ENCODE measurements at regions not wholly inside any gene's neighbourhood (a gene's known extent, or its start where the extent isn't known, plus 50 kb on each side); places are given as distances from the start of the nearest gene placed in this dataset.

- DNase-seq (ENCODE audit: low spot score) = no peak
These were observed 427.5 kb downstream of the METTL15 start for GRCh38 chr11:28535677-28536076.

DNA sequence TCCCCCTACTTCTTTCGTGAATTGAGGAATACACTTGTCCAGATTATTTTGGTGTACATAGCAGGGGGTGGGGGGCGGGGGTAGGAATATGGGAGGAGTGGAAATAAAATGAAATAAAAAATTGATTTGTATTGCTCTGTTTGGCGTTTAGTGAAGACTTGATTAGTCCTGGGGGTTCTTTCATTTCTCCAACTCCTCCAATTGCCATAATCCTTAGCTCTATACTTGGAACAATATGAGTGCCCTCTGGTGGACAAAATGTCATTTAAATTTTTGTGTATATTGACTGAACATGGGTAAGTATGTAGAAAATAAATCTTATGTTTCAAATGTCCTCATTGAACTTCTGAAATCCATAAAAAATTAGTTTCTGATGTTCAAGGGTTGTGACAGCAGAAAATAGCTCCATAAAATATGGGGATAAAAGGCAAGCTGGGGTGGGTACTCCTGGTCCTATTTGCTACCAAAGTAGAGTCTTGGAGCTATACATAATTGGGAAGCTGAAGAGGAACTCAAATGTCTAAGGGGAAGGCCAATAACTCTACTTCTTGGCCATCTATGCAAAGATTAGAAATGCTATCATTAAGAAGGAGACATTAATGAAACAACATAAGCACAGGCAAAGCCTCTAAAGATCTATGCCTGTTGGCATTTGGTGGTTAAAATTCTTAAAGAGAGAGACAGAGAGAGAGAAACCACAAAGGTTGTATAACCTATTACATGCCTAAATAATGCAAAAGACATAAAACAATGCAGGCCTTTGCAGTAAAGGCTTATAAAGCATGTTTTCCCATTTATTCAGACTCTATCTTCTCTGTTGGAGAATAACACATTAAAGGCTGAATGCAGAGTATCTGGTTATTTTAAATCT is 421.6 kb downstream of the METTL15 start:
- no peak for DNase-seq (ENCODE audit: low spot score)

DNA sequence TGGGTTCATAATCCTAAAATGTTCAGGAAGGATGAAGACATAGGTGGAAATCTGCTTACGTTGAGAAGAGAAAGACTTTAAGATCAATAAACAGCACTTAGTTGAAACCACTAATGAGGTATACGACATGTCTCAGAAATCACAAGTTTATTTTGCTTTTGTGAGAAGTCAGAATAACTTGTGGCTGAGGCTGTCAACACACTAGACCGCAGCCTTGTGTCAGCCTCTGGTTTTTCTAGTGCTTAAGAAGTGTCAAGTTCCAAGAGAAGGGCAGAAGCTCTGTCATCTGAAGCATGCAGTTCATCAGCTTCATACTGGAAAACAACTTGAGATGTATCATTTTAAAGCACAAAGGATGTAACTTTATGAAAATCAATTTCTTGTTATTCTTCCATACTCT is 420.9 kb downstream of the METTL15 start:
- no peak for DNase-seq (ENCODE audit: low spot score)

DNA sequence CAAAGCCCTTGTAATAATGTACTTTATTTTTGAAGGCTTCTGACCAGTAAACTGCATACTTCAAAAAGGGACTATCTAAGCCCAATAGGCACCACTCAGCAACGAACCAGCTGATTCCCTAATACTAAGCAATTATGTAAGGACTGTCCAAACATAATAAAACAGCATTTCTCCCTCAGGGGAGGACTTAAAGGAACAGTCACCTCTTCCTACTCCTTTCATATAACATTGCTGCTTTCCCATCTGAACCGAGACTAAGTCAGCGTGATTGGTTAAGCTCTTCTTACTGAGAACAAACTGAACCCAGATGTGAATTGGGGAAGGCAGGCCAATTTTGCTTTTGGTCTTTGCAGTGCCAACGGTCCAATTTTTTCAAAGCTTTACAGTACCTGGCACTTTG is 420.0 kb downstream of the METTL15 start:
- DNase-seq (ENCODE audit: low spot score) = no peak

- no peak for DNase-seq (ENCODE audit: low spot score)
These were observed 418.2 kb downstream of the METTL15 start for GRCh38 chr11:28526406-28526751.

DNA sequence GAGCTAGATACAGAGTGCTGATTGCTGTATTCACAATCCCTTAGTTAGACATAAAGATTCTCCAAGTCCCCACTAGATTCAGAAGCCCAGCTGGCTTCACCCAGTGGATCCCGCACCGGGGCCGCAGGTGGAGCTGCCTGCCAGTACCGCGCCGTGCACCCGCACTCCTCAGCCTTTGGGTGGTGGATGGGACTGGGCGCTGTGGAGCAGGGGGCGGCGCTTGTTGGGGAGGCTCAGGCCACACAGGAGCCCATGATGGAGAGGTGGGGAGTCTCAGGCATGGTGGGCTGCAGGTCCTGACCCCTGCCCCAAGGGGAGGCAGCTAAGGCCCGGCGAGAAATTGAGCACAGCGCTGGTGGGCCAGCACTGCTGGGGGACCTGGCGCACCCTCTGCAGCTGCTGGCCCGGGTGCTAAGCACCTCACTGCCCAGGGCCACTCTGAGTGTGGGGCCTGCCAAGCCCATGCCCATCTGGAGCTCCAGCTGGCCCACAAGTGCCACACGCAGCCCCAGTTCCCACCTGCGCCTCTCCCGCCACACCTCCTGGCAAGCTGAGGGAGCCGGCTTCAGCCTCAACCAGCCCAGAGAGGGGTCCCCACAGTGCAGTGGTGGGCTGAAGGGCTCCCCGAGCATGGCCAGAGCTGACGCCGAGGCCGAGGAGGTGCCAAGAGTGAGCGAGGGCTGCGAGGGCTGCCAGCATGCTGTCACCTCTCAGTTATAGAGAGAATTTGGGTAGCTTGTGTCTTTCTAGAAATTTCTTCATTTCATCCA is 417.6 kb downstream of the METTL15 start:
- DNase-seq (ENCODE audit: low spot score) = no peak

DNA sequence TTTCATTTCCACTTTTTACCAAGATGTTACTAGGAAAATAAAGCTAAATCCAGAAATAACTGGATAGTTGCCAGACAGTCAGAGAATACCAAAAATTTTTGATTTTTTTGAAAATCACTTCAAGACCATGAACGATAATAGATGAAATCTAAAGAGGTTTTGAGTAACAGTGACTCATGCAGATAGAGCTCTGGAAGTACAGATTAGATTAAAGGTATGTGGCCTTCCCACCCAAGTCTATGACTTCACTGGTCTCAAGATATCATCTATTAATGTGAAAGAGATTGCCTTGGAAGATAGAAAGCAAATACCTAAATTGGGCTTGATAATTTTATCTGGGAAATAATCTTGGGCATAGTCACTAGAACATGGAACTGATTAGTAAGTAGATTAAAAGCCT is 415.9 kb downstream of the METTL15 start:
- no peak for DNase-seq (ENCODE audit: low spot score)

- DNase-seq (ENCODE audit: low spot score) = no peak
These were observed 412.9 kb downstream of the METTL15 start for GRCh38 chr11:28521075-28521474.

GRCh38 chr11:28520291-28520690 is 412.1 kb downstream of the METTL15 start:
- no peak for DNase-seq (ENCODE audit: low spot score)

GRCh38 chr11:28518825-28519224 is 410.6 kb downstream of the METTL15 start:
- no peak for DNase-seq (ENCODE audit: low spot score)

GRCh38 chr11:28517621-28518020 is 409.4 kb downstream of the METTL15 start:
- no peak for DNase-seq (ENCODE audit: low spot score)

- no peak for DNase-seq (ENCODE audit: low spot score)
These were observed 406.2 kb downstream of the METTL15 start for GRCh38 chr11:28514391-28514790.

DNA sequence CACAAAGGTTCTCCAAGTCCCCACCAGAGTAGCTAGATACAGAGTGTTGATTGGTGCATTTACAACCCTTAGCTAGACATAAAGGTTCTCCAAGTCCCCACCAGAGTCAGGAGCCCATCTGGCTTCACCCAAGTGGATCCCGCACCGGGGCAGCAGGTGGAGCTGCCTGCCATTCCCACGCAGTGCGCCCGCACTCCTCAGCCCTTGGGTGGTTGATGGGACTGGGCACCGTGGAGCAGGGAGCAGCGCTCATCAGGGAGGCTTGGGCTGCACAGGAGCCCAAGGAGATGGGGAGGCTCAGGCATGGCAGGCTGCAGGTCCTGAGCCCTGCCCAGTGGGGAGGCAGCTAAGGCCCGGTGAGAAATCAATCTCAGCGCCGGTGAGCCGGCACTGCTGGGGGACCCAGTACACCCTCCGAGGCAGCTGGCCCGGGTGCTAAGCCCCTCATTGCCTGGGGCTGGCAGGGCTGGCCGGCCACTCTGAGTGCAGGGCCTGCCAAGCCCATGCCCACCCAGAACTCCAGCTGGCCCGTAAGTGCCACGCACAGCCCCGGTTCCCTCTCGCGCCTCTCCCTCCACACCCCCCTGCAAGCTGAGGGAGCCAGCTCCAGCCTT is 404.1 kb downstream of the METTL15 start:
- DNase-seq (ENCODE audit: low spot score) = no peak

DNA sequence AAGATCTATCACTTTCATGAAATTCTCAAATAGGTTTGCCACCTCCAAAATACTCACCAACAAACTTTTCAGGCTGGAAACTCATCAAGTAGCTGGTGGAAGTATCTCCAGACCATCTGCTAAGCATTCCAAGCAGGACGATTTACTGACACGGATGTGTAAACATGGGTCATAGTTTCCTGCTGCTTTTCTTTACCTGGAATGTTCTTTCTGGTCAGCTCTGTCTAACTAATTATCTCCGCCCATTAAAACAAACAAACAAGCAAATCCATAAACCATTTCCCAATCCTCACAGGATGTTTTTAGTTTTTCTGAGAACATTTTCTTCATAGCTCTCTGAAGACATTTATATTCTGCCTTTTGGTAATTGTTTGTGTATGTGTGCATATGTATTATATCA is 397.0 kb downstream of the METTL15 start:
- no peak for DNase-seq (ENCODE audit: low spot score)

- DNase-seq (ENCODE audit: low spot score) = no peak
These were observed 396.4 kb downstream of the METTL15 start for GRCh38 chr11:28504555-28505110.

GRCh38 chr11:28495333-28495732 is 387.1 kb downstream of the METTL15 start:
- DNase-seq (ENCODE audit: low spot score) = no peak

DNA sequence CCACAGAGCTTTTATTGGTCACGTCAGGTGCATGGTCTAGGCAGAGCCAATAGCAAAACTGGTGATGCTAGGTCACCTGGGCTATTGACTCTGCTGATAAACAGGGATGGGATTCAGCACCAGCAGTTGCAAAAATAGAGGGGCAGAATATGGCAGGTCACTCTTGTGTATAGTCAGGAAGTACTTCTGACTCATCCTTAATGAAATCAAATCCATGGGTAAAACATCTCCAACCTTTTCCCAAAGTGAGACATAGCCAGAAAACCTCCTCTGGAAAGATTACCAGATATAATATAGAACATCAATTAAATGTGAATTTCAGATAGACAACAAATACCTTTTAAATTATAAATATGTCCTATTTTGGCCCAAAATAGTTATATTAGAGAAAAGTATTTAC is 383.2 kb downstream of the METTL15 start:
- no peak for DNase-seq (ENCODE audit: low spot score)

- DNase-seq (ENCODE audit: low spot score) = no peak
These were observed 382.7 kb downstream of the METTL15 start for GRCh38 chr11:28490773-28491382.

GRCh38 chr11:28488336-28488735 is 380.1 kb downstream of the METTL15 start:
- DNase-seq (ENCODE audit: low spot score) = no peak

GRCh38 chr11:28483072-28483867 is 375.1 kb downstream of the METTL15 start:
- peak; percentile 61 for DNase-seq (ENCODE audit: low spot score)

GRCh38 chr11:28482666-28483065 is 374.5 kb downstream of the METTL15 start:
- DNase-seq (ENCODE audit: low spot score) = no peak

All from Ammon's horn (tissue), 1 donor.